GM21576 (cell line): ENCODE measurements at regions not wholly inside any gene's neighbourhood (a gene's known extent, or its start where the extent isn't known, plus 50 kb on each side); places are given as distances from the start of the nearest gene placed in this dataset.
"Not testable (repeated sequence)": the region's sequence is repeated elsewhere in the genome, so short reads cannot be mapped to it uniquely, and the experiment has no call there.

Experiments used
- ATAC-seq: cut with Tn5 transposase; IDR thresholded peaks from one replicate; pipeline ENCODE4 v1.9.1; 2021; ENCODE audit warnings: mild to moderate bottlenecking, moderate library complexity; ENCODE audit not compliant: unreplicated experiment

- not testable (repeated sequence) for ATAC-seq
These were observed 117.2 kb downstream of the ZNF22 start for GRCh38 chr10:45117940-45118339.

GRCh38 chr10:45118929-45119328 is 118.2 kb downstream of the ZNF22 start:
- no peak for ATAC-seq

GRCh38 chr10:45122180-45122860 is 121.6 kb downstream of the ZNF22 start:
- ATAC-seq = not testable (repeated sequence)

GRCh38 chr10:45135443-45136198 is 134.9 kb downstream of the ZNF22 start:
- ATAC-seq = no peak

GRCh38 chr10:45136256-45136655 is 135.5 kb downstream of the ZNF22 start:
- ATAC-seq = no peak

- no peak for ATAC-seq
These were observed 143.8 kb downstream of the ZNF22 start for GRCh38 chr10:45144326-45145070.

GRCh38 chr10:45145143-45145542 is 144.4 kb downstream of the ZNF22 start:
- not testable (repeated sequence) for ATAC-seq

- ATAC-seq = no peak
These were observed 146.3 kb downstream of the ZNF22 start for GRCh38 chr10:45147000-45147399.

GRCh38 chr10:45150997-45151396 is 150.3 kb downstream of the ZNF22 start:
- no peak for ATAC-seq

- ATAC-seq = no peak
These were observed 150.9 kb downstream of the ZNF22 start for GRCh38 chr10:45151467-45152214.

- ATAC-seq = no peak
These were observed 152.0 kb downstream of the ZNF22 start for GRCh38 chr10:45152726-45153125.

- no peak for ATAC-seq
These were observed 153.8 kb downstream of the ZNF22 start for GRCh38 chr10:45154502-45154901.

- ATAC-seq = no peak
These were observed 155.1 kb downstream of the ZNF22 start for GRCh38 chr10:45155784-45156183.

- no peak for ATAC-seq
These were observed 155.1 kb downstream of the OR13A1 start for GRCh38 chr10:45160271-45160670.

- no peak for ATAC-seq
These were observed 152.0 kb downstream of the OR13A1 start for GRCh38 chr10:45163315-45163975.

GRCh38 chr10:45175520-45176118 is 139.8 kb downstream of the OR13A1 start:
- not testable (repeated sequence) for ATAC-seq

- no peak for ATAC-seq
These were observed 135.7 kb downstream of the OR13A1 start for GRCh38 chr10:45179691-45180090.

GRCh38 chr10:45180507-45180906 is 134.9 kb downstream of the OR13A1 start:
- no peak for ATAC-seq

- no peak for ATAC-seq
These were observed 134.2 kb downstream of the OR13A1 start for GRCh38 chr10:45180946-45181875.
